ENCODE measurements at regions not wholly inside any gene's neighbourhood (a gene's known extent, or its start where the extent isn't known, plus 50 kb on each side); places are given as distances from the start of the nearest gene placed in this dataset.

DNA sequence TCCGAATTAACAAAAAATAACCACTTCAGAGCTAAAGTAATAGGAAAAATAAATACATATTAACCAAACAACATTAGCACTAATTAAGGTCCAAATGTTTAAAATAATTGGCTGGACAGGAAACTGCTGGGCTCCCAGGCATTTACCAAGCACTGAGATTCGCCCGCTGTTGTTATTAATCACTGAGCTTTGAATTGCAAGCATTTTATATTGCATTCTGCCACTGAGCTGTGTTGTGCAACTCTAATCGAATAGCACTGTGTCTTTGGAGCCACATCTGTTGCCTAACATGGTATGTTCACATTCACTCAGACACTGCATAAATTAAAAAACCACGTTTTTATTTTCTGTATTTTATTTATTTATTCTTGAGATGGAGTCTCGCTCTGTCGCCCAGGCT is 88.9 kb downstream of the SOWAHC start:
- no peak overlapping the region for H2AFZ ChIP-seq
- ATAC-seq = no peak
- no peaks in the 10 kb centered on the region for H3K36me3 ChIP-seq (ENCODE audit: insufficient read depth)
- H3K27ac ChIP-seq (ENCODE audit: low read depth) = no peak overlapping the region
- Mint-ChIP-seq H3K9me3 (no peaks in the 10 kb centered on the region), H3K4me1 (peaks cover 51% of the 10 kb centered on the region), H3K36me3 (ENCODE audit: low read depth) (no peaks in the 10 kb centered on the region), H3K27me3 (ENCODE audit: insufficient read depth, low read depth, poor library complexity) (peaks cover 6% of the 10 kb centered on the region), H3K27ac (no peak overlapping the region), H3K4me3 (no peak overlapping the region)
- no peak overlapping the region for H3K4me3 ChIP-seq
- H3K79me2 ChIP-seq (replicated peaks; ENCODE audit: insufficient read depth) = no peaks in the 10 kb centered on the region
- DNase-seq (ENCODE audit: low spot score) = no peak
- peaks cover 27% of the 10 kb centered on the region for H3K4me1 ChIP-seq (ENCODE audit: insufficient read depth)
- H4K20me1 ChIP-seq (replicated peaks; ENCODE audit: insufficient read depth) = no peaks in the 10 kb centered on the region
- no peaks in the 10 kb centered on the region for H3F3A ChIP-seq (replicated peaks; ENCODE audit: low read depth)
- no peaks in the 10 kb centered on the region for H3K27me3 ChIP-seq (ENCODE audit: insufficient read depth)
- 0 out of 2 replicates have a peak, but pooled peaks cover 10% of the 10 kb centered on the region for H3K9me2 ChIP-seq (ENCODE audit: insufficient read depth)
- no peak overlapping the region for H3K4me2 ChIP-seq
- TF ChIP-seq ZNF114 (CRISPR knock-in tag; IDR thresholded peaks at IDR 0.05) = no peak

DNA sequence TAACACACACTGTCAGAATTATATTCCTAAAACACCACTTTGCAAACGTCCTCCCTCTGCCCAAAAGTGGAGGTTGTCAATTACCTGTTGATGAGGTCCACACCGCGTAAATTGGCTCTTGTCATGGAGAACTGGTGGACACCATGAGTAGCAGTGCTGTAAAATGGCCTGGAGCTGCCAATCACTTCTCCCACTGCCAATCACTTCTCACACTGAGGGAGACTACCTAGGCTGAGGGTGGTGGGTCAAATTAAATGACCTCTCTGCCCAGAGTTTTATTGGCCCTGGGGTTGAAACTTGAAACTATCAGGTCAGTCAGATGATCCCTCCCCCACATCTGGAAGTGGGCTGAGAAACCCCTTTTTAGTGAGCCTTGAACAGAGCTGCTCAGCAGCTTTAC is 89.6 kb downstream of the SOWAHC start:
- Mint-ChIP-seq H3K4me1 (peaks cover 51% of the 10 kb centered on the region), H3K36me3 (ENCODE audit: low read depth) (no peaks in the 10 kb centered on the region), H3K4me3 (no peak overlapping the region), H3K27me3 (ENCODE audit: insufficient read depth, low read depth, poor library complexity) (peaks cover 4% of the 10 kb centered on the region), H3K9me3 (no peaks in the 10 kb centered on the region), H3K27ac (no peak overlapping the region)
- Histone ChIP-seq H3K4me2 (no peak overlapping the region), H3K27ac (ENCODE audit: low read depth) (no peak overlapping the region), H2AFZ (peak overlapping the region; percentile 83), H3K79me2 (replicated peaks; ENCODE audit: insufficient read depth) (no peaks in the 10 kb centered on the region), H3K27me3 (ENCODE audit: insufficient read depth) (no peaks in the 10 kb centered on the region), H4K20me1 (replicated peaks; ENCODE audit: insufficient read depth) (no peaks in the 10 kb centered on the region), H3K4me1 (ENCODE audit: insufficient read depth) (peaks cover 27% of the 10 kb centered on the region), H3K9me2 (ENCODE audit: insufficient read depth) (0 out of 2 replicates have a peak, but pooled peaks cover 10% of the 10 kb centered on the region), H3K4me3 (no peak overlapping the region), H3K36me3 (ENCODE audit: insufficient read depth) (no peaks in the 10 kb centered on the region), H3F3A (replicated peaks; ENCODE audit: low read depth) (no peaks in the 10 kb centered on the region)
- ATAC-seq (peak; percentile 24), DNase-seq (ENCODE audit: low spot score) (no peak)
- TF ChIP-seq EZH2 (IDR thresholded peaks at IDR 0.05; ENCODE audit: low read depth, unreplicated experiment) = no peak
- TF ChIP-seq JUNB (IDR thresholded peaks at IDR 0.05; ENCODE audit: unreplicated experiment) = no peak
- TF ChIP-seq POLR2AphosphoS5 (IDR thresholded peaks at IDR 0.05; ENCODE audit: low read depth) = no peak
- TF ChIP-seq EZH2phosphoT487 (IDR thresholded peaks at IDR 0.05; ENCODE audit: unreplicated experiment) = no peak
- no peak for TF ChIP-seq CREB1 (CRISPR knock-in tag; IDR thresholded peaks at IDR 0.05; ENCODE audit: low read depth)
- TF ChIP-seq NANOG (IDR thresholded peaks at IDR 0.05; ENCODE audit: borderline replicate concordance) = no peak
- no peak for TF ChIP-seq STAT1 (IDR thresholded peaks at IDR 0.05; ENCODE audit: unreplicated experiment)
- TF ChIP-seq, protein P1, sequence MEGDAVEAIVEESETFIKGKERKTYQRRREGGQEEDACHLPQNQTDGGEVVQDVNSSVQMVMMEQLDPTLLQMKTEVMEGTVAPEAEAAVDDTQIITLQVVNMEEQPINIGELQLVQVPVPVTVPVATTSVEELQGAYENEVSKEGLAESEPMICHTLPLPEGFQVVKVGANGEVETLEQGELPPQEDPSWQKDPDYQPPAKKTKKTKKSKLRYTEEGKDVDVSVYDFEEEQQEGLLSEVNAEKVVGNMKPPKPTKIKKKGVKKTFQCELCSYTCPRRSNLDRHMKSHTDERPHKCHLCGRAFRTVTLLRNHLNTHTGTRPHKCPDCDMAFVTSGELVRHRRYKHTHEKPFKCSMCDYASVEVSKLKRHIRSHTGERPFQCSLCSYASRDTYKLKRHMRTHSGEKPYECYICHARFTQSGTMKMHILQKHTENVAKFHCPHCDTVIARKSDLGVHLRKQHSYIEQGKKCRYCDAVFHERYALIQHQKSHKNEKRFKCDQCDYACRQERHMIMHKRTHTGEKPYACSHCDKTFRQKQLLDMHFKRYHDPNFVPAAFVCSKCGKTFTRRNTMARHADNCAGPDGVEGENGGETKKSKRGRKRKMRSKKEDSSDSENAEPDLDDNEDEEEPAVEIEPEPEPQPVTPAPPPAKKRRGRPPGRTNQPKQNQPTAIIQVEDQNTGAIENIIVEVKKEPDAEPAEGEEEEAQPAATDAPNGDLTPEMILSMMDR (conservative IDR thresholded peaks at IDR 0.05; ENCODE audit: low read depth in 2 of 2) = no peak
- TF ChIP-seq, protein P2, sequence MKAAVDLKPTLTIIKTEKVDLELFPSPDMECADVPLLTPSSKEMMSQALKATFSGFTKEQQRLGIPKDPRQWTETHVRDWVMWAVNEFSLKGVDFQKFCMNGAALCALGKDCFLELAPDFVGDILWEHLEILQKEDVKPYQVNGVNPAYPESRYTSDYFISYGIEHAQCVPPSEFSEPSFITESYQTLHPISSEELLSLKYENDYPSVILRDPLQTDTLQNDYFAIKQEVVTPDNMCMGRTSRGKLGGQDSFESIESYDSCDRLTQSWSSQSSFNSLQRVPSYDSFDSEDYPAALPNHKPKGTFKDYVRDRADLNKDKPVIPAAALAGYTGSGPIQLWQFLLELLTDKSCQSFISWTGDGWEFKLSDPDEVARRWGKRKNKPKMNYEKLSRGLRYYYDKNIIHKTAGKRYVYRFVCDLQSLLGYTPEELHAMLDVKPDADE (IDR thresholded peaks at IDR 0.05) = no peak
- no peak for TF ChIP-seq ZNF114 (CRISPR knock-in tag; IDR thresholded peaks at IDR 0.05)
- no peak for TF ChIP-seq ZNF331 (CRISPR knock-in tag; IDR thresholded peaks at IDR 0.05; ENCODE audit: low read depth)
- TF ChIP-seq, protein P3, sequence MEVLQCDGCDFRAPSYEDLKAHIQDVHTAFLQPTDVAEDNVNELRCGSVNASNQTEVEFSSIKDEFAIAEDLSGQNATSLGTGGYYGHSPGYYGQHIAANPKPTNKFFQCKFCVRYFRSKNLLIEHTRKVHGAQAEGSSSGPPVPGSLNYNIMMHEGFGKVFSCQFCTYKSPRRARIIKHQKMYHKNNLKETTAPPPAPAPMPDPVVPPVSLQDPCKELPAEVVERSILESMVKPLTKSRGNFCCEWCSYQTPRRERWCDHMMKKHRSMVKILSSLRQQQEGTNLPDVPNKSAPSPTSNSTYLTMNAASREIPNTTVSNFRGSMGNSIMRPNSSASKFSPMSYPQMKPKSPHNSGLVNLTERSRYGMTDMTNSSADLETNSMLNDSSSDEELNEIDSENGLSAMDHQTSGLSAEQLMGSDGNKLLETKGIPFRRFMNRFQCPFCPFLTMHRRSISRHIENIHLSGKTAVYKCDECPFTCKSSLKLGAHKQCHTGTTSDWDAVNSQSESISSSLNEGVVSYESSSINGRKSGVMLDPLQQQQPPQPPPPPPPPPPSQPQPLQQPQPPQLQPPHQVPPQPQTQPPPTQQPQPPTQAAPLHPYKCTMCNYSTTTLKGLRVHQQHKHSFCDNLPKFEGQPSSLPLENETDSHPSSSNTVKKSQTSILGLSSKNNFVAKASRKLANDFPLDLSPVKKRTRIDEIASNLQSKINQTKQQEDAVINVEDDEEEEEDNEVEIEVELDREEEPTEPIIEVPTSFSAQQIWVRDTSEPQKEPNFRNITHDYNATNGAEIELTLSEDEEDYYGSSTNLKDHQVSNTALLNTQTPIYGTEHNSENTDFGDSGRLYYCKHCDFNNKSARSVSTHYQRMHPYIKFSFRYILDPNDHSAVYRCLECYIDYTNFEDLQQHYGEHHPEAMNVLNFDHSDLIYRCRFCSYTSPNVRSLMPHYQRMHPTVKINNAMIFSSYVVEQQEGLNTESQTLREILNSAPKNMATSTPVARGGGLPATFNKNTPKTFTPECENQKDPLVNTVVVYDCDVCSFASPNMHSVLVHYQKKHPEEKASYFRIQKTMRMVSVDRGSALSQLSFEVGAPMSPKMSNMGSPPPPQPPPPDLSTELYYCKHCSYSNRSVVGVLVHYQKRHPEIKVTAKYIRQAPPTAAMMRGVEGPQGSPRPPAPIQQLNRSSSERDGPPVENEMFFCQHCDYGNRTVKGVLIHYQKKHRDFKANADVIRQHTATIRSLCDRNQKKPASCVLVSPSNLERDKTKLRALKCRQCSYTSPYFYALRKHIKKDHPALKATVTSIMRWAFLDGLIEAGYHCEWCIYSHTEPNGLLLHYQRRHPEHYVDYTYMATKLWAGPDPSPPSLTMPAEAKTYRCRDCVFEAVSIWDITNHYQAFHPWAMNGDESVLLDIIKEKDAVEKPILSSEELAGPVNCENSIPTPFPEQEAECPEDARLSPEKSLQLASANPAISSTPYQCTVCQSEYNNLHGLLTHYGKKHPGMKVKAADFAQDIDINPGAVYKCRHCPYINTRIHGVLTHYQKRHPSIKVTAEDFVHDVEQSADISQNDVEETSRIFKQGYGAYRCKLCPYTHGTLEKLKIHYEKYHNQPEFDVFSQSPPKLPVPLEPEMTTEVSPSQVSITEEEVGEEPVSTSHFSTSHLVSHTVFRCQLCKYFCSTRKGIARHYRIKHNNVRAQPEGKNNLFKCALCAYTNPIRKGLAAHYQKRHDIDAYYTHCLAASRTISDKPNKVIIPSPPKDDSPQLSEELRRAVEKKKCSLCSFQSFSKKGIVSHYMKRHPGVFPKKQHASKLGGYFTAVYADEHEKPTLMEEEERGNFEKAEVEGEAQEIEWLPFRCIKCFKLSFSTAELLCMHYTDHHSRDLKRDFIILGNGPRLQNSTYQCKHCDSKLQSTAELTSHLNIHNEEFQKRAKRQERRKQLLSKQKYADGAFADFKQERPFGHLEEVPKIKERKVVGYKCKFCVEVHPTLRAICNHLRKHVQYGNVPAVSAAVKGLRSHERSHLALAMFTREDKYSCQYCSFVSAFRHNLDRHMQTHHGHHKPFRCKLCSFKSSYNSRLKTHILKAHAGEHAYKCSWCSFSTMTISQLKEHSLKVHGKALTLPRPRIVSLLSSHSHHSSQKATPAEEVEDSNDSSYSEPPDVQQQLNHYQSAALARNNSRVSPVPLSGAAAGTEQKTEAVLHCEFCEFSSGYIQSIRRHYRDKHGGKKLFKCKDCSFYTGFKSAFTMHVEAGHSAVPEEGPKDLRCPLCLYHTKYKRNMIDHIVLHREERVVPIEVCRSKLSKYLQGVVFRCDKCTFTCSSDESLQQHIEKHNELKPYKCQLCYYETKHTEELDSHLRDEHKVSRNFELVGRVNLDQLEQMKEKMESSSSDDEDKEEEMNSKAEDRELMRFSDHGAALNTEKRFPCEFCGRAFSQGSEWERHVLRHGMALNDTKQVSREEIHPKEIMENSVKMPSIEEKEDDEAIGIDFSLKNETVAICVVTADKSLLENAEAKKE (CRISPR knock-in tag; IDR thresholded peaks at IDR 0.05) = no peak
